Parathyroid adenoma (tissue), 2 donors: ENCODE measurements at regions not wholly inside any gene's neighbourhood (a gene's known extent, or its start where the extent isn't known, plus 50 kb on each side); places are given as distances from the start of the nearest gene placed in this dataset.

ENCODE experiments used
- H2AFZ ChIP-seq: fragments of 300-600 bp; sonication (generic); one replicate; pipeline ENCODE4 v1.7.0; 2017; ENCODE audit warnings: antibody characterized with exemption, mild to moderate bottlenecking
- H3K27ac ChIP-seq: fragments of 300-600 bp; sonication (generic); one replicate; pipeline ENCODE4 v1.7.0; 2017
- H3K27me3 ChIP-seq: fragments of 300-600 bp; sonication (generic); one replicate; pipeline ENCODE4 v1.7.0; 2017; ENCODE audit warnings: low read length; ENCODE audit not compliant: control insufficient read depth, insufficient read depth
- H3K36me3 ChIP-seq: fragments of 300-600 bp; sonication (generic); one replicate; pipeline ENCODE4 v1.7.0; 2017; ENCODE audit warnings: low read length; ENCODE audit not compliant: control insufficient read depth, insufficient read depth
- H3K4me1 ChIP-seq: fragments of 300-600 bp; sonication (generic); one replicate; pipeline ENCODE4 v1.7.0; 2017; ENCODE audit warnings: control low read depth
- H3K4me2 ChIP-seq: fragments of 300-600 bp; sonication (generic); one replicate; pipeline ENCODE4 v1.7.0; 2017; ENCODE audit warnings: low read length
- H3K4me3 ChIP-seq: fragments of 300-600 bp; sonication (generic); one replicate; pipeline ENCODE4 v1.7.0; 2017; ENCODE audit warnings: low read depth, low read length
- H3K79me2 ChIP-seq: fragments of 300-600 bp; sonication (generic); one replicate; pipeline ENCODE4 v1.7.0; 2017; ENCODE audit warnings: control low read depth
- H3K9ac ChIP-seq: fragments of 300-600 bp; sonication (generic); one replicate; pipeline ENCODE4 v1.7.0; 2017; ENCODE audit warnings: mild to moderate bottlenecking
- H3K9me3 ChIP-seq: fragments of 300-600 bp; sonication (generic); one replicate; pipeline ENCODE4 v1.7.0; 2017; ENCODE audit warnings: low read length; ENCODE audit not compliant: control insufficient read depth
- TF ChIP-seq, protein P1 (sequence below): fragments of 300-600 bp; sonication (generic); IDR thresholded peaks from one replicate; pipeline ENCODE4 v1.7.0; 2017; ENCODE audit warnings: antibody characterized with exemption, mild to moderate bottlenecking
- donor health status: primary hyperparathyroidism.

- no peaks in the 10 kb centered on the region for H3K36me3 ChIP-seq
- no peaks in the 10 kb centered on the region for H3K9me3 ChIP-seq
- H3K4me2 ChIP-seq, result no peak overlapping the region
- H3K9ac ChIP-seq, result no peak overlapping the region
- no peaks in the 10 kb centered on the region for H3K79me2 ChIP-seq
- TF ChIP-seq, protein P1, sequence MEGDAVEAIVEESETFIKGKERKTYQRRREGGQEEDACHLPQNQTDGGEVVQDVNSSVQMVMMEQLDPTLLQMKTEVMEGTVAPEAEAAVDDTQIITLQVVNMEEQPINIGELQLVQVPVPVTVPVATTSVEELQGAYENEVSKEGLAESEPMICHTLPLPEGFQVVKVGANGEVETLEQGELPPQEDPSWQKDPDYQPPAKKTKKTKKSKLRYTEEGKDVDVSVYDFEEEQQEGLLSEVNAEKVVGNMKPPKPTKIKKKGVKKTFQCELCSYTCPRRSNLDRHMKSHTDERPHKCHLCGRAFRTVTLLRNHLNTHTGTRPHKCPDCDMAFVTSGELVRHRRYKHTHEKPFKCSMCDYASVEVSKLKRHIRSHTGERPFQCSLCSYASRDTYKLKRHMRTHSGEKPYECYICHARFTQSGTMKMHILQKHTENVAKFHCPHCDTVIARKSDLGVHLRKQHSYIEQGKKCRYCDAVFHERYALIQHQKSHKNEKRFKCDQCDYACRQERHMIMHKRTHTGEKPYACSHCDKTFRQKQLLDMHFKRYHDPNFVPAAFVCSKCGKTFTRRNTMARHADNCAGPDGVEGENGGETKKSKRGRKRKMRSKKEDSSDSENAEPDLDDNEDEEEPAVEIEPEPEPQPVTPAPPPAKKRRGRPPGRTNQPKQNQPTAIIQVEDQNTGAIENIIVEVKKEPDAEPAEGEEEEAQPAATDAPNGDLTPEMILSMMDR, result no peak
- H3K4me1 ChIP-seq, result no peaks in the 10 kb centered on the region
- H3K27me3 ChIP-seq, result no peaks in the 10 kb centered on the region
- no peak overlapping the region for H3K27ac ChIP-seq
- H3K4me3 ChIP-seq, result no peak overlapping the region
- no peak overlapping the region for H2AFZ ChIP-seq
Measured at GRCh38 chr21:15568516-15568915, 161.3 kb upstream of the USP25 start.

- H3K27ac ChIP-seq, result no peak overlapping the region
- no peaks in the 10 kb centered on the region for H3K36me3 ChIP-seq
- no peak overlapping the region for H2AFZ ChIP-seq
- H3K4me3 ChIP-seq, result no peak overlapping the region
- no peaks in the 10 kb centered on the region for H3K9me3 ChIP-seq
- no peaks in the 10 kb centered on the region for H3K4me1 ChIP-seq
- no peaks in the 10 kb centered on the region for H3K27me3 ChIP-seq
- H3K9ac ChIP-seq, result no peak overlapping the region
- TF ChIP-seq, protein P1, result no peak
- no peaks in the 10 kb centered on the region for H3K79me2 ChIP-seq
- no peak overlapping the region for H3K4me2 ChIP-seq
Measured at GRCh38 chr21:15586752-15587427, 142.9 kb upstream of the USP25 start.

DNA sequence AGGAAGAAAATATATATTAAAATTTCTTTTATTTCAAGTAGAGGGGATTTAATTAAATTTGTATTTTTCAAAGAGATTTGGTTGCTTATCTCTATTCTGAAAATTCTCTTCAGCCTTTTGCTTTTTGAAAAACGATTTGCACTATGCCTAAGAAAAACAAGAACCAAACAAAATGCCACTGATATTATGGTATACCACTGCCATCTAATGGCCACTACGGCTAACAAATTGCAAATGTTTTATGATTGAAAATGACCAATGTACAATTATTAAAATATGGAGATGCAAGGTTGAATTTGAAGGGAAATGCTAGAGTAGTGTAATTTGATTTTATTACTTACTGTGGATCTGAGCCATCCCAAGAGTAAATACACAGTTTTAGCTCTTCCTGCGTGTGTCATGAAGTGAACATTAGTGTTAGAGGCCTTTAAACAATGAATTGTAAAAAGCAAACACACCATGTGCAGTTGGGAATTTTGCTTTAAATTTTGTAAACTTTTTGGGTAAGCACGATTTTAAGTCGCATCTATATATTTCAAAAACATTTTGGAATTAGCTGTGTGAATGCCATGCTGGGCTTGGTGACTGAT, 137.4 kb upstream of the USP25 start:
- H3K9me3 ChIP-seq, result no peaks in the 10 kb centered on the region
- no peak overlapping the region for H3K4me2 ChIP-seq
- H3K27ac ChIP-seq, result no peak overlapping the region
- no peak overlapping the region for H3K4me3 ChIP-seq
- H3K9ac ChIP-seq, result no peak overlapping the region
- no peaks in the 10 kb centered on the region for H3K27me3 ChIP-seq
- H3K4me1 ChIP-seq, result no peaks in the 10 kb centered on the region
- no peaks in the 10 kb centered on the region for H3K79me2 ChIP-seq
- no peak overlapping the region for H2AFZ ChIP-seq
- no peaks in the 10 kb centered on the region for H3K36me3 ChIP-seq
- TF ChIP-seq, protein P1, result no peak

DNA sequence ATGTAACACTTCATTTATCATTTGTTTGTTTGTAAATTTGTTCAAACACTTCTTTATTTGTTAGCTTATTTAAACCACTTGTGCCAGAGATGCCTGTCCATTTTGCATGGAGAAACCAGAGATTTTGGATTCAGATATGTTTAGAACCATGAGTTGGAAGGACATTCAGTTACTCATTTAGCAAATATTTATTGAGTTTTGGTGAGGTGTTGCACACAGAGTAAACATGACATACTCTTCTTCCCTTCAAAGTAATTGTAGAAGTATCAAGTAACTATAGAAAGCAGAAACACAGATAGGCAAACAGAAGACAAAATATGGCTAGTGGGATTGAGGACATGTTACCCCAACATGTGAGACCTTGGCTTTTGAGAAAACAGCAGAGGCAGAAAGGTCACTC, 136.8 kb upstream of the USP25 start:
- no peaks in the 10 kb centered on the region for H3K9me3 ChIP-seq
- H3K4me2 ChIP-seq, result no peak overlapping the region

More for the DNA sequence above, 136.8 kb upstream of the USP25 start:
- Histone ChIP-seq H3K9ac (no peak overlapping the region), H3K4me3 (no peak overlapping the region), H3K4me1 (no peaks in the 10 kb centered on the region), H3K27ac (no peak overlapping the region), H2AFZ (no peak overlapping the region), H3K36me3 (no peaks in the 10 kb centered on the region), H3K27me3 (no peaks in the 10 kb centered on the region), H3K79me2 (no peaks in the 10 kb centered on the region)
- TF ChIP-seq, protein P1, result no peak
